ENCODE measurements at regions not wholly inside any gene's neighbourhood (a gene's known extent, or its start where the extent isn't known, plus 50 kb on each side); places are given as distances from the start of the nearest gene placed in this dataset.

- TF ChIP-seq CTCF (conservative IDR thresholded peaks at IDR 0.05 in 1 of 2, IDR thresholded peaks at IDR 0.05 in 1 of 2; ENCODE audit: extremely low read depth in 1 of 2, insufficient read depth in 1 of 2, low read depth in 1 of 2, low read length in 2 of 2) (no peak), EZH2 (IDR thresholded peaks at IDR 0.05; ENCODE audit: borderline replicate concordance, low read length) (no peak)
Observed at GRCh38 chr20:58073945-58074856, 154.3 kb downstream of the ANKRD60 start.
